AG04449 (cell line): ENCODE measurements at regions not wholly inside any gene's neighbourhood (a gene's known extent, or its start where the extent isn't known, plus 50 kb on each side); places are given as distances from the start of the nearest gene placed in this dataset.
"Not testable (repeated sequence)": the region's sequence is repeated elsewhere in the genome, so short reads cannot be mapped to it uniquely, and the experiment has no call there.

Experiments used
- CTCF ChIA-PET: fragments of 350-600 bp; formaldehyde crosslinking; extraction: SDS; loops from one replicate; lab custom pipeline; 2021; ENCODE audit warnings: antibody characterized with exemption; lab: Yijun Ruan, JAX
- POLR2A ChIA-PET: fragments of 400-600, 350-600 bp; formaldehyde crosslinking; extraction: SDS; loops from one replicate; lab custom pipeline; 2020; ENCODE audit warnings: antibody characterized with exemption, inconsistent platforms; lab: Yijun Ruan, JAX
- DNase-seq: peaks from one replicate; pipeline ENCODE4 v3.0.0-alpha.2; 2010; ENCODE audit warnings: low read depth, low spot score
- H3K4me3 ChIP-seq: 2 replicates; pipeline ENCODE4 v1.5.1; 2011; ENCODE audit warnings: low read depth, mild to moderate bottlenecking, control low read depth, low read length
- CTCF ChIP-seq: IDR thresholded peaks from one replicate; pipeline ENCODE4 v1.5.1; 2011; ENCODE audit warnings: mild to moderate bottlenecking, moderate library complexity, low read length, control low read depth, inconsistent platforms; ENCODE audit not compliant: insufficient read depth; ENCODE audit errors: missing control alignments

- DNase-seq: no peak
- ChIA-PET CTCF (no interaction called here), POLR2A (no interaction called here)
- H3K4me3 ChIP-seq: no peak overlapping the region
- TF ChIP-seq CTCF: no peak
These were observed 178.9 kb downstream of the MSX2 start for GRCh38 chr5:174903172-174903732.

GRCh38 chr5:174901336-174901735 lies 177.0 kb downstream of the MSX2 start:
- ChIA-PET CTCF (no interaction called here), POLR2A (no interaction called here)
- no peak overlapping the region for H3K4me3 ChIP-seq
- DNase-seq: no peak
- TF ChIP-seq CTCF: no peak

GRCh38 chr5:174900240-174900865 lies 176.0 kb downstream of the MSX2 start:
- H3K4me3 ChIP-seq: no peak overlapping the region
- POLR2A ChIA-PET: no interaction called here
- TF ChIP-seq CTCF: no peak
- no peak for DNase-seq
- CTCF ChIA-PET: no interaction called here

- H3K4me3 ChIP-seq: no peak overlapping the region
- ChIA-PET CTCF (no interaction called here), POLR2A (no interaction called here)
- TF ChIP-seq CTCF: no peak
- no peak for DNase-seq
These were observed 173.0 kb downstream of the MSX2 start for GRCh38 chr5:174897281-174897950.

GRCh38 chr5:174895360-174895759 lies 171.0 kb downstream of the MSX2 start:
- CTCF ChIA-PET: no interaction called here
- POLR2A ChIA-PET: no interaction called here

GRCh38 chr5:174892742-174893141 lies 168.4 kb downstream of the MSX2 start:
- DNase-seq: no peak
- POLR2A ChIA-PET: no interaction called here
- TF ChIP-seq CTCF: no peak
- CTCF ChIA-PET: no interaction called here
- no peak overlapping the region for H3K4me3 ChIP-seq

More at GRCh38 chr5:174895360-174895759, 171.0 kb downstream of the MSX2 start:
- H3K4me3 ChIP-seq: no peak overlapping the region
- no peak for TF ChIP-seq CTCF
- no peak for DNase-seq

GRCh38 chr5:174880412-174881200 lies 156.2 kb downstream of the MSX2 start:
- POLR2A ChIA-PET, CTCF ChIA-PET, DNase-seq, H3K4me3 ChIP-seq: not testable (repeated sequence)
